HG03196 (cell line): ENCODE measurements at regions not wholly inside any gene's neighbourhood (a gene's known extent, or its start where the extent isn't known, plus 50 kb on each side); places are given as distances from the start of the nearest gene placed in this dataset.

ENCODE experiments used
- ATAC-seq: cut with Tn5 transposase; IDR thresholded peaks from one replicate; pipeline ENCODE4 v1.9.1; 2021; ENCODE audit not compliant: unreplicated experiment

DNA sequence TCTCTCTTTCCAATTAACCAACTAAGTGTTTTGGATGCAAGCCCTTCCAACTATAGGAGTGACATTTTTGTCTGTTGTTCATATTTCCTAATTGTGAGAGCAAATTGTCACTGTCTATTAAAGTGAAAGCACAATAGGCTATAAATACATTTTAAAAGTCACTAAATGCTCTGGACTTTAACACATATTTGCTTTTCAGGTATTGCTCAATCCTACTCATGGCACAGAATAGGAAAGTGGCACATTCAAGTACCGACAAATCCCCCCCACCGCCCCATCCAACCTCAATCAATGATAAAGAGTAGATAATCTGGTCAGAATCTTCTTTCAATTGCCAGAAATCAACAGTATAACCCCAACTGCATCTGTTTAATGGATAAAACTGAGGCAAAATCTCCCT lies 419.8 kb downstream of the PLK2 start:
- ATAC-seq, result no peak

- ATAC-seq, result no peak
Observed at GRCh38 chr5:58037899-58038298, 422.0 kb downstream of the PLK2 start.

GRCh38 chr5:58025809-58026208 lies 434.1 kb downstream of the PLK2 start:
- ATAC-seq, result no peak

GRCh38 chr5:58024151-58024550 lies 435.7 kb downstream of the PLK2 start:
- no peak for ATAC-seq

DNA sequence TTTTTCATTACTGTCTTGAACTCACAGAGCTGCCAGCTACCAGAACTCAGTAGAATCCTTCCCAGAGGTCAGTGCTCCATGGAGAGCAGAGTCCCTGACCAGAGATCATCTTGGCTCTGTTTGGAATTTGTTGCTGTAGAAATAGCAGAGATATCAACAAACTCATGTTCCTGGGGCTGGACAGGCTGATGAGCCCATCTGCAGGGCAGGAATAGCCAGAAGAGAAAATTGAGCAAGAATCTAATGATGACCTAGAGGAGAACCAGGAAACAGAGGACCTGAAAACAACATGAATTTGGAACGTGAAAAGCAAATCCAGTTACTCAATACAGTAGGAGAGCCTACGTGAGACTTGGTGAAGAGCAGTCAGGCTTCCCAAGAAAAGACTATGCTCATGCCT lies 437.8 kb downstream of the PLK2 start:
- ATAC-seq, result no peak

GRCh38 chr5:58021466-58021865 lies 438.4 kb downstream of the PLK2 start:
- no peak for ATAC-seq

GRCh38 chr5:58019614-58020013 lies 440.3 kb downstream of the PLK2 start:
- no peak for ATAC-seq

- no peak for ATAC-seq
Observed at GRCh38 chr5:58018016-58018415, 441.9 kb downstream of the PLK2 start.

DNA sequence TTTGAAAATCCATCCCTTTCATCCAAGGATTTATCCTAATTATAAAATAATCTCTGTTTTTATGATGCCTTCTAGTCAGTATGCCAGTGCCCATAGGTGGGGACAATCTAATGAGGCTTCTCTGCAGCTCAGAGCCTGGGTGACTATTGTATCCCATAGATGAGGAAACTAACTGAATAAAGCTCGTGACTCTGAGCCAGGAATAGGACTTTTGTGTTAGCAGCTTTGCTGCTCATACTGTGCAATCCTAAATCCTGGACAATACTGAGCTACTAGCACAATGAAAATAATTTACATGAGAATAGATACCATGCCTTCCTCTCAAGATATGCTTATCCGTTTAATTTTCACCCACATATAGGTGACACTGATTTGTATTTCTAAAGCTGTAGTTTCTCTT lies 443.0 kb downstream of the PLK2 start:
- ATAC-seq, result no peak

DNA sequence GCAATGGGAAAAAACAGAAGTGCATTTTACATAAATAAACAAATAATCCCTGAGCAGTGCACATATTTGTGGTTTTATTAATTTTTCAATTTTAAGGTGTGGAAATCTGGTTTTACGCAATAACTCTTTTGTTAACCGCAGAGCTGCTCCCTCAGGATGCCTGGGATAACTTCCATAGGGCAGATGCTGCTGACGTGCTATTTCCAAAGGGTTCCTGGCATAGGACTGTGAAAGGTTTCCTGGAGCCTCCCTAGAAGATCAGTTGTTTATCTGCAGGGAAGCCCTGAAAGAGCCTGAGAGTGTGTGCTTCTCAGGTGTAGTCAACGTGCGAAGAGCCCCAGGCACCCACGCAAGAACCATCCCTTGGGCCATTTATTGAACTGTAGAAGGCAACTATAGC lies 443.5 kb downstream of the PLK2 start:
- no peak for ATAC-seq

GRCh38 chr5:58015175-58015574 lies 444.7 kb downstream of the PLK2 start:
- ATAC-seq, result no peak

DNA sequence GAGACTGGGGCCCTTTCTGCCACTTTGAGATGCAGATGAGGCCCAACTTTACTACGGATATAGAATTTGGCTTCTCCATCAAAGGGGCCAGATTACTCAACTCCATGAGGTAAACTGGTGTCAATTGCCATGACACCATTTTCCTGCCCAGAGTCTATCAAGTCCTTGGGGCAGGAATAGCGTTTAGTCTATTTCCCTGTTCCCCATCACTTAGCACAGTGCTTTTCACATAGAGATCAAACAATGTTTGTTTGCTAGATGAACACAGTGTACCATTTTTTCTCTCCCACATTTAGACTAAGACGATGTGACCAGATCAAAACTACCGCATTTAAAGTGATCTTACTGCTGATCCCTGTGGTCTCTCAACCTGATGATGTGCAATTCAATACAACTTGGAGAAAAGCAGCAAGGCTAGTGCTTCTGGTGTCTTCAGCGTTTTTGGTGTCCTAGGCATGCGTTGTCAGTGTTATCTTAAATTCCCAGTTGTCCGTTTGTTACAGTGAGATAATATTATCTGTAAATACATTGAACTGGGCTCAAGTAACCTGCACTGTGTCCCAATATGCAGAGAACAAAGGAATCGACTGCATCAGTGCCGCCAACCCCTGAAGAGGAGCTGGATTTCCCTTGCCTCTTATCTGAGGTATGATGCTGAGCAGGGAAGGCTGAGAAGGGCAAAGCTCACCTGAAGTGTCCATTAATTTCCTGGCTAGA lies 446.2 kb downstream of the PLK2 start:
- ATAC-seq, result no peak

DNA sequence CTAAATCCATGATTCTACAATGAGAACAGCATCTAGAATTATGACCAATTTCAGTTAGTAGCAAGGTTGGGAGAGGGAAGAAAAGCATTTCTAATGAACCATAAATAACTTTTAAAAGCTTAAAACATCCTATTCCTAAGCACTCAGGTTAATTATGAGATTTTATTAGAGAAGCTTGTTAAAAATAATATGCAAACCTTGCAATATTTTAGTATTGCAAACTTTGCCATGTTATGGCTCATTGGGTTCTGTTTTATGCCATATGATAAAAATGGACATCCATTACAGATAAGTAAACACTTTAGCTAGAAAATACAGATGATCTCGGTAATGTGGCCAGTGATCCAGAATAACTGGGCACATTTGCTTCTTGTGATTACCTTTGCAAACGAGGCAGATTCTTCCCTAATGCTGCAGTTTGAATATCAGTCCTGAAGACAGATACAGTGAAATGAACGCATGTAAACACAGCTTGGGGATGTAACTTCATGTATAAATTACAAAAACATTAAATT lies 447.0 kb downstream of the PLK2 start:
- no peak for ATAC-seq

- no peak for ATAC-seq
Observed at GRCh38 chr5:58012102-58012501, 447.8 kb downstream of the PLK2 start.

DNA sequence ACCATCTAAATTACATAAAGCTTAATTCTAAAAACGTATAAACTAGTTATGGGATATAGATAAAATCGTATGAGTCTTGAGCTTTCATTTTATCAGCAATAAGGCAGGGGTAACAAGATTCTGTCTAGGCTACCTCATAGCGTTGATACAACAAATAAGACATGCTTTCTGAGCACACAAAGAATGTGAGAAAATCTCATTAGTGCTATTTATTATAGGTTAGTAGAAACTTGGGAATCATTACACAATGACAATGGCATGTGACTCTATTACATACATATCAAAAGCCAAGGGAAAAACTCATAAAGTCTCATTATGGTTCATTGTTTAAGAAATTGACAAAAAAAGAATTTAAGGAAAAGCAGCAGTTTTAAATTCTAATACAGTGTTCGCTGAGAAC lies 448.6 kb downstream of the PLK2 start:
- ATAC-seq, result no peak

DNA sequence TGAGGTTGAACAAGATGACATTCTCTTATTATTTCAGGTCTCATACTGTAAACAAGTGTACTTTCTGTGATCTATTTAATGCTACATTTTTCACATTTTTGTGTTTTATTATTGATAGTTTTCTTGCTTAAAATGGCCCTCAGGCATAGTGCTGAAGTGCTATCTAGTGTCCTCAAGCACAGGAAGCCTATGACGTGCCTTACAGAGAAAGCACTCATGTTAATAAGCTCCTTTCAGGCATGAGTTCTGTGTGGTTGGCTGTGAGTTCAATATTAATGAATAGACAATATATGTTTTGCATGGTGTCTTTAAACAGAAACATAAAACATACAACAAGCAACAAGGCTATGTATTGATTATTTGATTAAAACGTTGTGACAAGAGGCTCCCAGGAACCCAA lies 450.1 kb downstream of the PLK2 start:
- ATAC-seq, result no peak

GRCh38 chr5:58002323-58002722 lies 457.6 kb downstream of the PLK2 start:
- no peak for ATAC-seq

- ATAC-seq, result no peak
Observed at GRCh38 chr5:57993866-57994265, 466.0 kb downstream of the PLK2 start.

GRCh38 chr5:57989378-57989777 lies 470.5 kb downstream of the PLK2 start:
- no peak for ATAC-seq

GRCh38 chr5:57988813-57989212 lies 471.1 kb downstream of the PLK2 start:
- no peak for ATAC-seq

GRCh38 chr5:57987552-57987951 lies 472.3 kb downstream of the PLK2 start:
- no peak for ATAC-seq

DNA sequence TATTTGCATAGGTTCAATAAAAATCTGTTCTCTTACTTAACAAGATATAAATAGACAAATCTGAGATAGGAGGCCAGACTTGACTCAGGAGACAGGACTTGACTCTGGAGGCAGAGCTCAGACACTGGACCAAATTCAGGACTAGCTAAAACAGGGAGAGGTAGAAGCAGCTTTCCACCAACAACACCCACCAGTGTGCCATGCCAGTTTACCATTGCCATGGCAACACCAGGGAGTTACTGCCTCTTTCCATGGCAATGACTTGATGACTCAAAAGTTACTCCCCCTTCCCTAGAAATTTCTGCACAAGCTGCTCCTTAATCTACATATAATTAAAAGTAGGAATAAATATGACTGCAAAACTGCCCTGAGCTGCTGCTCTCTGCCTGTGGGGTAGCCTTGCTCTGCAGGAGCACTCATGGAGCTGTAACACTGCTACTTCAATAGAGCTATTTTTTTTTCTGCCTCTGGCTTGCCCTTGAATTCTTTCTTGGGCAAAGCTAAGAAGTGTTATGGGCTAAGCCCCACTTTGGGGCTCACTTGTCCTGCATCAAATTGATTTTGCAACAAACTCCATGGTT lies 473.0 kb downstream of the PLK2 start:
- ATAC-seq, result no peak

GRCh38 chr5:57983426-57983825 lies 476.5 kb downstream of the PLK2 start:
- ATAC-seq, result no peak
